Panc1 (cell line): ENCODE measurements at regions not wholly inside any gene's neighbourhood (a gene's known extent, or its start where the extent isn't known, plus 50 kb on each side); places are given as distances from the start of the nearest gene placed in this dataset.

Experiments
- TCF7L2 ChIP-seq: IDR thresholded peaks from 2 replicates; pipeline ENCODE4 v1.6.1; 2011; ENCODE audit warnings: mild to moderate bottlenecking, low read depth, low read length, inconsistent platforms
- TF ChIP-seq, protein P1 (sequence below): fragments of 450-650 bp; IDR thresholded peaks from 2 replicates; pipeline ENCODE4 v1.5.1; 2017; ENCODE audit warnings: mild to moderate bottlenecking

DNA sequence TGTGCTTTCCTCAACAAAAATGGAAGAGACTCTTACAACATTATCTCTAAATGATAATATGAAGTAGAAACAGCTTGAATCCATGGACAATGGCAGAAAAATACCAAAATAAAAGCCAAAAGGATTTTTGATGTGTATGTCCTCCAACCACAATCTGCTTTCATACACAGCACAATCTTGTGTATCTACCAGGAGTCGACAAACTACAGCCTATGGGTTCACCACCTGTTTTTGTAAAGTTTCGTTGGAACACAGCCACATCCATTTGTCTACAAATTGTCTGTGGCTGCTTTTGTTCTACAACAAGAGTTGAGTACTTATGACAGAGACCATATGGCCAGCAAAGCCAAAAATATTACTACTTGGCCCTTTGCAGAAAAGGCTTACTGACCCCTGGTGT is 88.7 kb upstream of the UBE2E2 start:
- TF ChIP-seq, protein P1, sequence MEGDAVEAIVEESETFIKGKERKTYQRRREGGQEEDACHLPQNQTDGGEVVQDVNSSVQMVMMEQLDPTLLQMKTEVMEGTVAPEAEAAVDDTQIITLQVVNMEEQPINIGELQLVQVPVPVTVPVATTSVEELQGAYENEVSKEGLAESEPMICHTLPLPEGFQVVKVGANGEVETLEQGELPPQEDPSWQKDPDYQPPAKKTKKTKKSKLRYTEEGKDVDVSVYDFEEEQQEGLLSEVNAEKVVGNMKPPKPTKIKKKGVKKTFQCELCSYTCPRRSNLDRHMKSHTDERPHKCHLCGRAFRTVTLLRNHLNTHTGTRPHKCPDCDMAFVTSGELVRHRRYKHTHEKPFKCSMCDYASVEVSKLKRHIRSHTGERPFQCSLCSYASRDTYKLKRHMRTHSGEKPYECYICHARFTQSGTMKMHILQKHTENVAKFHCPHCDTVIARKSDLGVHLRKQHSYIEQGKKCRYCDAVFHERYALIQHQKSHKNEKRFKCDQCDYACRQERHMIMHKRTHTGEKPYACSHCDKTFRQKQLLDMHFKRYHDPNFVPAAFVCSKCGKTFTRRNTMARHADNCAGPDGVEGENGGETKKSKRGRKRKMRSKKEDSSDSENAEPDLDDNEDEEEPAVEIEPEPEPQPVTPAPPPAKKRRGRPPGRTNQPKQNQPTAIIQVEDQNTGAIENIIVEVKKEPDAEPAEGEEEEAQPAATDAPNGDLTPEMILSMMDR = no peak
- no peak for TF ChIP-seq TCF7L2
